ENCODE measurements at regions not wholly inside any gene's neighbourhood (a gene's known extent, or its start where the extent isn't known, plus 50 kb on each side); places are given as distances from the start of the nearest gene placed in this dataset.
A peak's percentile ranks its signal among the peaks of the same experiment; 100 is the strongest.

- H3K27ac ChIP-seq (ENCODE audit: low read depth, low read length): no peak overlapping the region
- no peaks in the 10 kb centered on the region for H3K9me3 ChIP-seq (ENCODE audit: low read length)
- H3K27ac Mint-ChIP-seq: no peak overlapping the region
- DNase-seq: no peak
- H3K4me3 Mint-ChIP-seq: no peak overlapping the region
- H3K36me3 Mint-ChIP-seq: no peaks in the 10 kb centered on the region
- no peaks in the 10 kb centered on the region for H3K9me3 Mint-ChIP-seq
- H3K4me1 Mint-ChIP-seq: peaks cover 6 to 13% (median 13%) of the 10 kb centered on the region in 3 donors
- H3K27me3 Mint-ChIP-seq: peaks cover 0 to 4% of the 10 kb centered on the region in 2 donors
- H3K36me3 ChIP-seq (ENCODE audit: insufficient read depth, low read length): no peaks in the 10 kb centered on the region
- no peak overlapping the region for H3K4me3 ChIP-seq (ENCODE audit: low read length)
- H3K4me1 ChIP-seq (ENCODE audit: insufficient read depth, low read length): peaks cover 9% of the 10 kb centered on the region
- ChIA-PET POLR2A (no interaction called here), CTCF (interaction anchor here (1.6 to 2.0 kb wide), 3 partner anchors 22 to 745 kb away, joined by 5 read pairs; no protein-coding TSS in a partner anchor)
- no peaks in the 10 kb centered on the region for H3K27me3 ChIP-seq (ENCODE audit: insufficient read depth, low read length, poor library complexity, severe bottlenecking)
Observed at GRCh38 chr13:39938596-39938995, 283.1 kb downstream of the COG6 start.

GRCh38 chr13:39941236-39941635, 285.8 kb downstream of the COG6 start:
- Histone ChIP-seq H3K4me1 (ENCODE audit: insufficient read depth, low read length) (peaks cover 9% of the 10 kb centered on the region), H3K27ac (ENCODE audit: low read depth, low read length) (no peak overlapping the region), H3K36me3 (ENCODE audit: insufficient read depth, low read length) (no peaks in the 10 kb centered on the region), H3K4me3 (ENCODE audit: low read length) (no peak overlapping the region), H3K27me3 (ENCODE audit: insufficient read depth, low read length, poor library complexity, severe bottlenecking) (no peaks in the 10 kb centered on the region), H3K9me3 (ENCODE audit: low read length) (no peaks in the 10 kb centered on the region)
- no peak overlapping the region for H3K4me3 Mint-ChIP-seq
- H3K36me3 Mint-ChIP-seq: peaks cover 0 to under 1% (median 0%) of the 10 kb centered on the region in 3 donors
- peaks cover 6 to 13% (median 13%) of the 10 kb centered on the region in 3 donors for H3K4me1 Mint-ChIP-seq
- POLR2A ChIA-PET: no interaction called here
- CTCF ChIA-PET: interaction anchor here (2.4 to 3.2 kb wide), 2 partner anchors 128 to 743 kb away, joined by 8 to 48 read pairs; no protein-coding TSS in a partner anchor
- H3K27ac Mint-ChIP-seq: peak overlapping the region in 1 of 8 donors; percentile 44
- H3K9me3 Mint-ChIP-seq: no peaks in the 10 kb centered on the region
- H3K27me3 Mint-ChIP-seq: peaks cover 0 to 10% of the 10 kb centered on the region in 2 donors
- DNase-seq: no peak

- Histone ChIP-seq H3K4me1 (ENCODE audit: insufficient read depth, low read length) (peaks cover 5% of the 10 kb centered on the region), H3K27me3 (ENCODE audit: insufficient read depth, low read length, poor library complexity, severe bottlenecking) (no peaks in the 10 kb centered on the region), H3K27ac (ENCODE audit: low read depth, low read length) (no peak overlapping the region), H3K4me3 (ENCODE audit: low read length) (no peak overlapping the region), H3K36me3 (ENCODE audit: insufficient read depth, low read length) (no peaks in the 10 kb centered on the region), H3K9me3 (ENCODE audit: low read length) (no peaks in the 10 kb centered on the region)
- Mint-ChIP-seq H3K9me3 (no peaks in the 10 kb centered on the region), H3K27me3 (peaks cover 0 to 10% of the 10 kb centered on the region in 2 donors), H3K27ac (no peak overlapping the region), H3K36me3 (peaks cover 0 to 4% (median 0%) of the 10 kb centered on the region in 3 donors), H3K4me3 (no peak overlapping the region), H3K4me1 (peaks cover 5 to 9% (median 8%) of the 10 kb centered on the region in 3 donors)
- ChIA-PET POLR2A (no interaction called here), CTCF (interaction anchor here (0.6 to 3.2 kb wide), 29 partner anchors 9 to 1320 kb away, joined by 3 to 48 read pairs (median 4); no protein-coding TSS in a partner anchor)
- DNase-seq: no peak
Observed at GRCh38 chr13:39941911-39942551, 286.6 kb downstream of the COG6 start.

- Mint-ChIP-seq H3K27me3 (peaks cover 0 to 10% of the 10 kb centered on the region in 2 donors), H3K27ac (no peak overlapping the region), H3K36me3 (peaks cover 0 to 4% (median 0%) of the 10 kb centered on the region in 3 donors), H3K4me3 (no peak overlapping the region), H3K9me3 (no peaks in the 10 kb centered on the region), H3K4me1 (peaks cover 2 to 5% (median 4%) of the 10 kb centered on the region in 3 donors)
- Histone ChIP-seq H3K27ac (ENCODE audit: low read depth, low read length) (no peak overlapping the region), H3K4me3 (ENCODE audit: low read length) (no peak overlapping the region), H3K27me3 (ENCODE audit: insufficient read depth, low read length, poor library complexity, severe bottlenecking) (no peaks in the 10 kb centered on the region), H3K9me3 (ENCODE audit: low read length) (no peaks in the 10 kb centered on the region), H3K36me3 (ENCODE audit: insufficient read depth, low read length) (no peaks in the 10 kb centered on the region), H3K4me1 (ENCODE audit: insufficient read depth, low read length) (no peaks in the 10 kb centered on the region)
- CTCF ChIA-PET: interaction anchor here (0.6 to 3.2 kb wide), 34 partner anchors 9 to 1320 kb away, joined by 3 to 48 read pairs (median 4); no protein-coding TSS in a partner anchor
- DNase-seq: peak; percentile 47 to 81 (median 53)
- POLR2A ChIA-PET: no interaction called here
Observed at GRCh38 chr13:39942552-39943273, 287.3 kb downstream of the COG6 start.

- H3K27ac ChIP-seq (ENCODE audit: low read depth, low read length): no peak overlapping the region
- H3K36me3 ChIP-seq (ENCODE audit: insufficient read depth, low read length): no peaks in the 10 kb centered on the region
Observed at GRCh38 chr13:39943711-39944110, 288.2 kb downstream of the COG6 start.

GRCh38 chr13:39945226-39945625, 289.8 kb downstream of the COG6 start:
- Histone ChIP-seq H3K4me3 (ENCODE audit: low read length) (no peak overlapping the region), H3K4me1 (ENCODE audit: insufficient read depth, low read length) (no peaks in the 10 kb centered on the region), H3K27ac (ENCODE audit: low read depth, low read length) (no peak overlapping the region), H3K9me3 (ENCODE audit: low read length) (no peaks in the 10 kb centered on the region), H3K27me3 (ENCODE audit: insufficient read depth, low read length, poor library complexity, severe bottlenecking) (no peaks in the 10 kb centered on the region), H3K36me3 (ENCODE audit: insufficient read depth, low read length) (no peaks in the 10 kb centered on the region)
- ChIA-PET POLR2A (no interaction called here), CTCF (no interaction called here)
- H3K27me3 Mint-ChIP-seq: peaks cover 0 to 10% of the 10 kb centered on the region in 2 donors
- H3K4me1 Mint-ChIP-seq: peaks cover 2 to 5% (median 4%) of the 10 kb centered on the region in 3 donors
- H3K27ac Mint-ChIP-seq: no peak overlapping the region
- no peaks in the 10 kb centered on the region for H3K9me3 Mint-ChIP-seq
- H3K4me3 Mint-ChIP-seq: no peak overlapping the region
- H3K36me3 Mint-ChIP-seq: peaks cover 0 to 4% (median 0%) of the 10 kb centered on the region in 3 donors
- no peak for DNase-seq

More at GRCh38 chr13:39943711-39944110, 288.2 kb downstream of the COG6 start:
- ChIA-PET POLR2A (no interaction called here), CTCF (interaction anchor here (1.3 to 3.2 kb wide), 7 partner anchors 8 to 740 kb away, joined by 3 to 48 read pairs (median 4); no protein-coding TSS in a partner anchor)
- Mint-ChIP-seq H3K4me1 (peaks cover 2 to 5% (median 4%) of the 10 kb centered on the region in 3 donors), H3K4me3 (no peak overlapping the region), H3K9me3 (no peaks in the 10 kb centered on the region), H3K36me3 (peaks cover 0 to 4% (median 0%) of the 10 kb centered on the region in 3 donors), H3K27me3 (peaks cover 0 to 10% of the 10 kb centered on the region in 2 donors), H3K27ac (no peak overlapping the region)
- Histone ChIP-seq H3K4me1 (ENCODE audit: insufficient read depth, low read length) (no peaks in the 10 kb centered on the region), H3K9me3 (ENCODE audit: low read length) (no peaks in the 10 kb centered on the region), H3K4me3 (ENCODE audit: low read length) (no peak overlapping the region), H3K27me3 (ENCODE audit: insufficient read depth, low read length, poor library complexity, severe bottlenecking) (no peaks in the 10 kb centered on the region)
- no peak for DNase-seq

- Mint-ChIP-seq H3K4me1 (peaks cover 4 to 17% (median 10%) of the 10 kb centered on the region in 3 donors), H3K4me3 (no peak overlapping the region), H3K36me3 (peaks cover 0 to 4% (median 0%) of the 10 kb centered on the region in 3 donors), H3K27ac (no peak overlapping the region), H3K9me3 (no peaks in the 10 kb centered on the region), H3K27me3 (peaks cover 0 to 10% of the 10 kb centered on the region in 2 donors)
- no peaks in the 10 kb centered on the region for H3K36me3 ChIP-seq (ENCODE audit: insufficient read depth, low read length)
- no peak overlapping the region for H3K4me3 ChIP-seq (ENCODE audit: low read length)
- H3K4me1 ChIP-seq (ENCODE audit: insufficient read depth, low read length): peaks cover 3% of the 10 kb centered on the region
- no peaks in the 10 kb centered on the region for H3K27me3 ChIP-seq (ENCODE audit: insufficient read depth, low read length, poor library complexity, severe bottlenecking)
- H3K9me3 ChIP-seq (ENCODE audit: low read length): no peaks in the 10 kb centered on the region
- H3K27ac ChIP-seq (ENCODE audit: low read depth, low read length): no peak overlapping the region
- ChIA-PET POLR2A (no interaction called here), CTCF (no interaction called here)
- no peak for DNase-seq
Observed at GRCh38 chr13:39946769-39947168, 291.3 kb downstream of the COG6 start.

- peaks cover 22% of the 10 kb centered on the region for H3K4me1 ChIP-seq (ENCODE audit: insufficient read depth, low read length)
- Mint-ChIP-seq H3K36me3 (peaks cover 0 to 5% (median 0%) of the 10 kb centered on the region in 3 donors), H3K4me1 (peaks cover 25 to 37% (median 31%) of the 10 kb centered on the region in 3 donors), H3K9me3 (no peaks in the 10 kb centered on the region), H3K27me3 (no peaks in the 10 kb centered on the region), H3K4me3 (peak overlapping the region in 1 of 7 donors; percentile 20), H3K27ac (peak overlapping the region in 2 of 8 donors; percentile 5 to 67)
- ChIA-PET CTCF (interaction anchor here (1.9 kb wide), 1 partner anchor 8 kb away, joined by 14 read pairs; no protein-coding TSS in a partner anchor), POLR2A (interaction anchor here (0.9 kb wide), 1 partner anchor 14 kb away, joined by 4 read pairs; no protein-coding TSS in a partner anchor)
- no peaks in the 10 kb centered on the region for H3K27me3 ChIP-seq (ENCODE audit: insufficient read depth, low read length, poor library complexity, severe bottlenecking)
- H3K27ac ChIP-seq (ENCODE audit: low read depth, low read length): no peak overlapping the region
- DNase-seq: no peak
- H3K9me3 ChIP-seq (ENCODE audit: low read length): no peaks in the 10 kb centered on the region
- no peak overlapping the region for H3K4me3 ChIP-seq (ENCODE audit: low read length)
- H3K36me3 ChIP-seq (ENCODE audit: insufficient read depth, low read length): no peaks in the 10 kb centered on the region
Observed at GRCh38 chr13:39951301-39951700, 295.8 kb downstream of the COG6 start.

Measured in CD8-positive, alpha-beta memory T cell (primary cell).